ENCODE measurements at regions not wholly inside any gene's neighbourhood (a gene's known extent, or its start where the extent isn't known, plus 50 kb on each side); places are given as distances from the start of the nearest gene placed in this dataset.

DNA sequence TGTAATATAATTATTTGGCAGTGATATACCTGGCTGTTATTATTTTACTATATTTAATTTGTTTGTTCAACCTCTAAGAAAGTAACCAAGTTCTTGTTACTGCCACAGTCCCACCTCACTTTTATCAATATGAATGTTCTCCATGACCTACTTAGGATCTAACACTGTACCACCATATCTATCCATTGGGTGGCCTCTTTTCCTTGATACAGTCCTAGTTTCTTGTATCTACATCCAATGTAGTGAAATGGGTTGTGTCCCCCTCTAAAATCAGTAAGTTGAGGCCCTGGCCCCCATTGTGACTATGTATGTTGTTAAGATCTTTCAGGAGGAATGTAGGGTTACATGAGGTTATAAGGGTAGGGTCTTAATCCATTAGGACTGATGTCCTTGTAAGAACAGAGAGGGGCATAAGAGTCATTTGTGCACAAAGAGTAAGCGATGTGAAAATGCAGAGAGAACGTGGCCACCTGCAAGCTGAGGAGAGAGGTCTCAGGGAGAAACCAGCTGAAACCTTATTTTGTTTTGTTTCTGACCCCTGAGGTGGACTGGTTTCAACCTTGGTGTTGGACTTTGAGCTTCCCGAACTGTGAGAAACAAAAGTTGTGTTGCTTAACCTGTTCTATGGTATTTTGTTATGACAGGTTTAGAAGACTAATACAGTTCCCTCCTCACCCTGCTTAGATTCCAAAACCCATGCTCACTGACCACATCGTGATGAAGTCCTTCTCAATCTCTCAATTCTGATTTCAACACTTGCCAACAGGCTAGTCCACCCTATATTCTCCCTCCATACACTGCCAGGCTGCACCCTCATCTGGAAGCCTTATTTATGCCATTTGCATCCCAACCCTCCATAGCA, 387.3 kb upstream of the EPHA7 start:
- TF ChIP-seq EP300 (IDR thresholded peaks at IDR 0.05; ENCODE audit: borderline replicate concordance in 1 of 2, low read depth in 1 of 2, low read length in 1 of 2) (no peak), SMC3 (IDR thresholded peaks at IDR 0.05; ENCODE audit: low read depth, low read length) (no peak), NFIC (IDR thresholded peaks at IDR 0.05; ENCODE audit: borderline replicate concordance) (no peak), POLR2AphosphoS5 (IDR thresholded peaks at IDR 0.05; ENCODE audit: low read depth, low read length) (no peak), RAD21 (IDR thresholded peaks at IDR 0.05; ENCODE audit: low read length) (no peak), EZH2phosphoT487 (IDR thresholded peaks at IDR 0.05; ENCODE audit: borderline replicate concordance, low read depth) (no peak), GABPA (IDR thresholded peaks at IDR 0.05; ENCODE audit: low read depth) (no peak), FOXM1 (IDR thresholded peaks at IDR 0.05; ENCODE audit: low read depth) (no peak)
- TF ChIP-seq, protein P1, sequence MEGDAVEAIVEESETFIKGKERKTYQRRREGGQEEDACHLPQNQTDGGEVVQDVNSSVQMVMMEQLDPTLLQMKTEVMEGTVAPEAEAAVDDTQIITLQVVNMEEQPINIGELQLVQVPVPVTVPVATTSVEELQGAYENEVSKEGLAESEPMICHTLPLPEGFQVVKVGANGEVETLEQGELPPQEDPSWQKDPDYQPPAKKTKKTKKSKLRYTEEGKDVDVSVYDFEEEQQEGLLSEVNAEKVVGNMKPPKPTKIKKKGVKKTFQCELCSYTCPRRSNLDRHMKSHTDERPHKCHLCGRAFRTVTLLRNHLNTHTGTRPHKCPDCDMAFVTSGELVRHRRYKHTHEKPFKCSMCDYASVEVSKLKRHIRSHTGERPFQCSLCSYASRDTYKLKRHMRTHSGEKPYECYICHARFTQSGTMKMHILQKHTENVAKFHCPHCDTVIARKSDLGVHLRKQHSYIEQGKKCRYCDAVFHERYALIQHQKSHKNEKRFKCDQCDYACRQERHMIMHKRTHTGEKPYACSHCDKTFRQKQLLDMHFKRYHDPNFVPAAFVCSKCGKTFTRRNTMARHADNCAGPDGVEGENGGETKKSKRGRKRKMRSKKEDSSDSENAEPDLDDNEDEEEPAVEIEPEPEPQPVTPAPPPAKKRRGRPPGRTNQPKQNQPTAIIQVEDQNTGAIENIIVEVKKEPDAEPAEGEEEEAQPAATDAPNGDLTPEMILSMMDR (IDR thresholded peaks at IDR 0.05) = no peak
- TF ChIP-seq, protein P2, sequence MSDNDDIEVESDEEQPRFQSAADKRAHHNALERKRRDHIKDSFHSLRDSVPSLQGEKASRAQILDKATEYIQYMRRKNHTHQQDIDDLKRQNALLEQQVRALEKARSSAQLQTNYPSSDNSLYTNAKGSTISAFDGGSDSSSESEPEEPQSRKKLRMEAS (IDR thresholded peaks at IDR 0.05; ENCODE audit: low read depth) = no peak

Data from SK-N-SH (cell line).